ENCODE measurements at regions not wholly inside any gene's neighbourhood (a gene's known extent, or its start where the extent isn't known, plus 50 kb on each side); places are given as distances from the start of the nearest gene placed in this dataset.

- WGBS (ENCODE audit: insufficient coverage, low coverage, low lambda C conversion rate, missing lambda C conversion rate), result 44% methylated on average over 2 of the region's 2 CpGs
- Histone ChIP-seq H3K9me3 (no peaks in the 10 kb centered on the region), H3K36me3 (no peaks in the 10 kb centered on the region), H3K4me1 (no peaks in the 10 kb centered on the region), H3K4me3 (no peak overlapping the region), H3K27ac (no peak overlapping the region), H3K27me3 (no peaks in the 10 kb centered on the region)
- no peak for DNase-seq
- ATAC-seq, result no peak
- intact Hi-C loops (cut with DNase I), result no loop called here
- TF ChIP-seq, protein P1, sequence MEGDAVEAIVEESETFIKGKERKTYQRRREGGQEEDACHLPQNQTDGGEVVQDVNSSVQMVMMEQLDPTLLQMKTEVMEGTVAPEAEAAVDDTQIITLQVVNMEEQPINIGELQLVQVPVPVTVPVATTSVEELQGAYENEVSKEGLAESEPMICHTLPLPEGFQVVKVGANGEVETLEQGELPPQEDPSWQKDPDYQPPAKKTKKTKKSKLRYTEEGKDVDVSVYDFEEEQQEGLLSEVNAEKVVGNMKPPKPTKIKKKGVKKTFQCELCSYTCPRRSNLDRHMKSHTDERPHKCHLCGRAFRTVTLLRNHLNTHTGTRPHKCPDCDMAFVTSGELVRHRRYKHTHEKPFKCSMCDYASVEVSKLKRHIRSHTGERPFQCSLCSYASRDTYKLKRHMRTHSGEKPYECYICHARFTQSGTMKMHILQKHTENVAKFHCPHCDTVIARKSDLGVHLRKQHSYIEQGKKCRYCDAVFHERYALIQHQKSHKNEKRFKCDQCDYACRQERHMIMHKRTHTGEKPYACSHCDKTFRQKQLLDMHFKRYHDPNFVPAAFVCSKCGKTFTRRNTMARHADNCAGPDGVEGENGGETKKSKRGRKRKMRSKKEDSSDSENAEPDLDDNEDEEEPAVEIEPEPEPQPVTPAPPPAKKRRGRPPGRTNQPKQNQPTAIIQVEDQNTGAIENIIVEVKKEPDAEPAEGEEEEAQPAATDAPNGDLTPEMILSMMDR (IDR thresholded peaks at IDR 0.05), result no peak
- no peak for TF ChIP-seq POLR2A (IDR thresholded peaks at IDR 0.05)
These were observed 782.2 kb downstream of the OTOL1 start for GRCh38 chr3:162278834-162279233.

GRCh38 chr3:162285259-162285658, 788.7 kb downstream of the OTOL1 start:
- no peak for TF ChIP-seq POLR2A (IDR thresholded peaks at IDR 0.05)
- TF ChIP-seq, protein P1 (IDR thresholded peaks at IDR 0.05), result no peak
- Histone ChIP-seq H3K27ac (no peak overlapping the region), H3K9me3 (no peaks in the 10 kb centered on the region), H3K4me3 (no peak overlapping the region), H3K4me1 (no peaks in the 10 kb centered on the region), H3K27me3 (no peaks in the 10 kb centered on the region), H3K36me3 (no peaks in the 10 kb centered on the region)
- DNase-seq (no peak), ATAC-seq (no peak)
- WGBS (ENCODE audit: insufficient coverage, low coverage, low lambda C conversion rate, missing lambda C conversion rate), result 71% methylated on average over 2 of the region's 3 CpGs
- intact Hi-C loops (cut with DNase I), result no loop called here

DNA sequence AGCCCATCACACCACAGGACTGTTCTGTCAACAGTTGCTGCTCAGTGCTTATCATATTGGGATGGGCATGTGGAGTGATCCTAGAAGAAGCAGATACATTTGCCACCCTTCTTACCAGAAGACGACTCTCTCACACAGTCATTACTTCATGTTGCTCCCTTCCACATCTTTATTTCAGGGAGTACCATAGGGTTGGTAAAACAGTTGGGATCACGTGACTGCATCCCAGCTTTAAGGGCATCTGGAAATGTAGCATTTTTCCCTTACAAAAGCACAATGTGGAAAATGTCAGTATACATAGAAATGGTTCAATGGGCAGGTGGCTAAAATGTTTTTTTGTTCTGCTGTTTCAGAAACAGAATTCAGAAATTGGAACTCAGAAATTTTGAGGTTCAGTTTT, 791.0 kb downstream of the OTOL1 start:
- intact Hi-C loops (cut with DNase I), result no loop called here
- H3K4me3 ChIP-seq, result no peak overlapping the region
- ATAC-seq (no peak), DNase-seq (no peak)
- no peaks in the 10 kb centered on the region for H3K9me3 ChIP-seq
- H3K27ac ChIP-seq, result no peak overlapping the region
- no peaks in the 10 kb centered on the region for H3K27me3 ChIP-seq
- no peaks in the 10 kb centered on the region for H3K4me1 ChIP-seq
- TF ChIP-seq POLR2A (IDR thresholded peaks at IDR 0.05), result no peak
- TF ChIP-seq, protein P1 (IDR thresholded peaks at IDR 0.05), result no peak
- WGBS (ENCODE audit: insufficient coverage, low coverage, low lambda C conversion rate, missing lambda C conversion rate), result 28% methylated on average over 2 of the region's 2 CpGs
- H3K36me3 ChIP-seq, result no peaks in the 10 kb centered on the region

GRCh38 chr3:162292409-162292808, 795.8 kb downstream of the OTOL1 start:
- no peak for DNase-seq
- WGBS (ENCODE audit: insufficient coverage, low coverage, low lambda C conversion rate, missing lambda C conversion rate), result 25% methylated on average over 1 of the region's 1 CpG
- H3K9me3 ChIP-seq, result no peaks in the 10 kb centered on the region
- no peak for TF ChIP-seq POLR2A (IDR thresholded peaks at IDR 0.05)
- TF ChIP-seq, protein P1 (IDR thresholded peaks at IDR 0.05), result no peak
- no peak overlapping the region for H3K27ac ChIP-seq
- H3K36me3 ChIP-seq, result no peaks in the 10 kb centered on the region
- H3K4me3 ChIP-seq, result no peak overlapping the region
- H3K4me1 ChIP-seq, result no peaks in the 10 kb centered on the region
- H3K27me3 ChIP-seq, result no peaks in the 10 kb centered on the region
- ATAC-seq, result no peak
- intact Hi-C loops (cut with DNase I), result no loop called here
